Suprapubic skin (tissue), 4 donors: ENCODE measurements at regions not wholly inside any gene's neighbourhood (a gene's known extent, or its start where the extent isn't known, plus 50 kb on each side); places are given as distances from the start of the nearest gene placed in this dataset.
"Not testable (repeated sequence)": the region's sequence is repeated elsewhere in the genome, so short reads cannot be mapped to it uniquely, and the experiment has no call there.

Source experiments
- DNase-seq, 2 donors: peaks; one replicate each; pipeline ENCODE4 v3.0.0-alpha.2; 2019; ENCODE audit warnings: low spot score in 2 of 2
- H3K27ac ChIP-seq: fragments of 200-600 bp; sonication (generic); one replicate; pipeline ENCODE4 v1.5.1; 2019
- H3K27me3 ChIP-seq: fragments of 200-600 bp; sonication (generic); one replicate; pipeline ENCODE4 v1.5.1; 2019
- H3K36me3 ChIP-seq: fragments of 200-600 bp; sonication (generic); one replicate; pipeline ENCODE4 v1.5.1; 2019
- H3K4me1 ChIP-seq: fragments of 200-600 bp; sonication (generic); one replicate; pipeline ENCODE4 v1.5.1; 2019
- H3K4me3 ChIP-seq: fragments of 200-600 bp; sonication (generic); one replicate; pipeline ENCODE4 v1.5.1; 2019; ENCODE audit warnings: mild to moderate bottlenecking
- H3K9me3 ChIP-seq: fragments of 200-600 bp; sonication (generic); one replicate; pipeline ENCODE4 v1.5.1; 2019
- EP300 ChIP-seq: sonication (generic); formaldehyde crosslinking; IDR thresholded peaks from one replicate; pipeline ENCODE4 v1.6.1; 2017; ENCODE audit warnings: antibody characterized with exemption
- POLR2A ChIP-seq, 2 donors: fragments of 450-650 bp; IDR thresholded peaks; one replicate each; pipeline ENCODE4 v1.6.1; 2017; ENCODE audit warnings: antibody characterized with exemption in 2 of 2, mild to moderate bottlenecking in 2 of 2, moderate library complexity in 2 of 2
- POLR2AphosphoS5 ChIP-seq, 3 donors: sonication (generic); formaldehyde crosslinking; IDR thresholded peaks; one replicate each; pipeline ENCODE4 v1.6.1; 2017; ENCODE audit warnings: antibody characterized with exemption in 3 of 3
- WGBS: methylation state at CpG from one replicate; pipeline ENCODE4 v1.1.5; 2018; 5-methylcytosine and 5-hydroxymethylcytosine counted together
- TF ChIP-seq, protein P1 (sequence below), 2 donors: fragments of 200-600 bp in 1 of 2; fragments of 450-650 bp in 1 of 2; sonication (generic) in 1 of 2; IDR thresholded peaks; one replicate each; pipeline ENCODE4 v1.5.1; 2016 to 2019; ENCODE audit warnings: antibody characterized with exemption in 2 of 2, mild to moderate bottlenecking in 1 of 2, moderate library complexity in 1 of 2

DNA sequence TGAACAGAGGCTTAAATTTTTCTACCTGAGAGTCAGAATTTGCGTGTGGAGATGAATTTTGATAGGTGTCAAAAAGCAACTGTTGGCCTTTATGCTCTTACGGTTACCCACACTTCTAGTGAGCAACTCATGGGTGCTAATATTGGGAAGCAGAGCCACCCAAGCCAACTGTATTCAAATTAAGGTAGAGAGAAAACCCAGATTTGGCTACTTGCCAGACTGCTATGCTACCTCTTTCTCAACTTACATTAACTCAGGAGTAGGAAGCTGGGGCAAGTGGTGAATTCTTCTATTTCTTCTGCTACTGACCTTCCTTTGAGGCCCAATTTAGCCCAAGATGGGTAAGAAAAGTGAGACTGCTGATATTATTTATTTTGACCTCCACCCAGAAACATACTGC, 83.9 kb downstream of the OLFM4 start:
- no peak for DNase-seq
- H3K27ac ChIP-seq = no peak overlapping the region
- WGBS = 69% methylated on average over 2 of the region's 2 CpGs

DNA sequence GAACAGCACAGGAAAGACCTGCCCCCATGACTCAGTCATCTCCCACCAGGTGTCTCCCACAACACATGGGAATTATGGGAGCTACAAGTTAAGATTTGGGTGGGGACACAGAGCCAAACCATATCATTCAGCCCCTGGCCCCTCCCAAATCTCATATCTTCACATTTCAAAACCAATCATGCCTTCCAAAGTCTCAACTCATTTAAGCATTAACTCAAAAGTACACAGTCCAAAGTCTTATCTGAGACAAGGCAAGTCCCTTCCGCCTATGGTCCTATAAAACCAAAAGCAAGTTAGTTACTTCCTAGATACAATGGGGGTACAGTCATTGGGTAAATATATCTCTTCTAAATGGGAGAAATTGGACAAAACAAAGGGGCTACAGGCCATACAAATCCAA, 88.4 kb downstream of the OLFM4 start:
- not testable (repeated sequence) for DNase-seq, H3K36me3 ChIP-seq, H3K4me3 ChIP-seq, H3K27me3 ChIP-seq, H3K4me1 ChIP-seq, H3K9me3 ChIP-seq, H3K27ac ChIP-seq
- 0% methylated on average over 1 of the region's 1 CpG for WGBS

More for the DNA sequence above, 83.9 kb downstream of the OLFM4 start:
- TF ChIP-seq EP300 (no peak), POLR2AphosphoS5 (IDR thresholded peaks at IDR 0.05) (no peak), POLR2A (IDR thresholded peaks at IDR 0.05) (no peak)
- TF ChIP-seq, protein P1, sequence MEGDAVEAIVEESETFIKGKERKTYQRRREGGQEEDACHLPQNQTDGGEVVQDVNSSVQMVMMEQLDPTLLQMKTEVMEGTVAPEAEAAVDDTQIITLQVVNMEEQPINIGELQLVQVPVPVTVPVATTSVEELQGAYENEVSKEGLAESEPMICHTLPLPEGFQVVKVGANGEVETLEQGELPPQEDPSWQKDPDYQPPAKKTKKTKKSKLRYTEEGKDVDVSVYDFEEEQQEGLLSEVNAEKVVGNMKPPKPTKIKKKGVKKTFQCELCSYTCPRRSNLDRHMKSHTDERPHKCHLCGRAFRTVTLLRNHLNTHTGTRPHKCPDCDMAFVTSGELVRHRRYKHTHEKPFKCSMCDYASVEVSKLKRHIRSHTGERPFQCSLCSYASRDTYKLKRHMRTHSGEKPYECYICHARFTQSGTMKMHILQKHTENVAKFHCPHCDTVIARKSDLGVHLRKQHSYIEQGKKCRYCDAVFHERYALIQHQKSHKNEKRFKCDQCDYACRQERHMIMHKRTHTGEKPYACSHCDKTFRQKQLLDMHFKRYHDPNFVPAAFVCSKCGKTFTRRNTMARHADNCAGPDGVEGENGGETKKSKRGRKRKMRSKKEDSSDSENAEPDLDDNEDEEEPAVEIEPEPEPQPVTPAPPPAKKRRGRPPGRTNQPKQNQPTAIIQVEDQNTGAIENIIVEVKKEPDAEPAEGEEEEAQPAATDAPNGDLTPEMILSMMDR (IDR thresholded peaks at IDR 0.05) = no peak
- H3K9me3 ChIP-seq = no peaks in the 10 kb centered on the region
- no peak overlapping the region for H3K4me3 ChIP-seq
- H3K27me3 ChIP-seq = peaks cover 4% of the 10 kb centered on the region
- H3K36me3 ChIP-seq = no peaks in the 10 kb centered on the region
- no peaks in the 10 kb centered on the region for H3K4me1 ChIP-seq

DNA sequence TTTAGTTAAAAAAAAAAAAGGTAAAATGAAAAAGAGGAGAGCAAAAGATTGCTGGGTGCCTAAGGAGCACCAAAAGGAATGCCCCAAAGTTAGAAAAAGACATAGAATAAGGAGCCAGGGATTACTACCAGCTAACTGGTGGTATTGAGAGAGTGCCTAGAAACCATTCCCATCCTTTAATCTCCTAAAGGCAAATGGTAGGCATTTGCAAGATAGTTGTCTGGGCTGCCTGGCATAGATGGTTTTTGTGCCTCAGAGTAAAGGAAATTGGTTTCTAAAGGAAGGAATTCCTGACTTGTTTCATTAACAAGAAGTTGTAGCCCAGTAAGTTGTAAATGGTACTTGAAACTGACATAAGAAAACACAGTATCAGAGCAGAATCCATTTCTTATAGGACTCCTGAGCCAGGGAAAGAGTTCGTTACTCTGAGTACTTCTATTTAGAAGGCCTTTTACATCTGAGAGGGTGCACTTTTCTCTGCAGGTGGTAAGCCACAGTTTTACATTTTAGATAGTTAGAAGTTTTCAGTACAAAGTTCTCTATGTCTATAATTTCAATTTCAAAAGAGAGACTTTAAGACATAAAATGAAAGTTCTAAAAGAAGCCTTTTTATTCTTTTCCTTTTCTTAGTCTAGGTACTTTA, 92.6 kb downstream of the OLFM4 start:
- Histone ChIP-seq H3K9me3 (peaks cover 2% of the 10 kb centered on the region), H3K4me1 (no peaks in the 10 kb centered on the region), H3K36me3 (no peaks in the 10 kb centered on the region), H3K27me3 (no peaks in the 10 kb centered on the region), H3K27ac (no peak overlapping the region), H3K4me3 (no peak overlapping the region)
- DNase-seq = no peak
- 88% methylated on average over 1 of the region's 1 CpG for WGBS
- TF ChIP-seq POLR2AphosphoS5 (IDR thresholded peaks at IDR 0.05) = no peak
- TF ChIP-seq POLR2A (IDR thresholded peaks at IDR 0.05) = no peak
- TF ChIP-seq EP300 = no peak
- TF ChIP-seq, protein P1 (IDR thresholded peaks at IDR 0.05) = no peak

DNA sequence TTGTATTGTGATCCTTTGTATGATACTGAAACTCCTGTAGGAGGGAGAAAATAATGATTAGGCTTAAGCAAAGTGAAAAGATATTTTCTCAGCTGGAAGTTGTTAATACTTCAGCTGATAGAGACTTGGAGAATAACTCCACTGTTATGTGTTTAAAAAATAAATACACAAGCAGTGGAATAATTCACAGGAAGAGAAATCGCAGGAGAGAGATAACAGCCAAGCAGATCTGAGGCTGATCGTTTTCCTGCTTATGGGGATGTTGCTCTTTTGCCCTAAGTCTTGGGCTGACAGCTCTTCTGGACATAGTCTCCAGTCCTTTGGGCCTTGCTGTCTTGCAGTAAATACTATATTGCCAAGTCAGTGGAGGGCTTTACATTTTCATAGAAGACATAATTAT, 93.3 kb downstream of the OLFM4 start:
- 54% methylated on average over 2 of the region's 2 CpGs for WGBS
- Histone ChIP-seq H3K4me3 (no peak overlapping the region), H3K9me3 (peaks cover 2% of the 10 kb centered on the region), H3K36me3 (no peaks in the 10 kb centered on the region), H3K27me3 (no peaks in the 10 kb centered on the region), H3K27ac (no peak overlapping the region), H3K4me1 (no peaks in the 10 kb centered on the region)
- no peak for TF ChIP-seq EP300
- TF ChIP-seq, protein P1 (IDR thresholded peaks at IDR 0.05) = no peak
- TF ChIP-seq POLR2A (IDR thresholded peaks at IDR 0.05) = no peak
- no peak for TF ChIP-seq POLR2AphosphoS5 (IDR thresholded peaks at IDR 0.05)
- DNase-seq = no peak

DNA sequence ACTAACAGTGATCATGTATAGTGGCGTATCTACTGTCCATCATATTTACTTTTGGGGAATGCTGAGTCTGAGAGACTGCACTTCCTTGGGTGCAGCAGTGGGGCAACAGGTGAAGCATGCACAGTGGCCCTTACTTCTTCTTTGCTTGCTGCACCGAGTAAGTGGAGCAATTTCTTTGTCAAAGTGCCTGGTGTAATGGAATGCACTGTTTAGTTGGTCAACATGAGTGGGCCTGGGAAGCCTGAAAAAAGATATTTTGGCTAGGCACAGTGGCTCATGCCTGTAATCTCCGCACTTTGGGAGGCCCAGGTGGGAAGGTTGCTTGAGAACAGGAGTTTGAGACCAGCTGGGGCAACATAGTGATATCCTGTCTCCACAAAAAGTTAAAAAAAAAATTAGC, 94.9 kb downstream of the OLFM4 start:
- WGBS = 89% methylated on average over 3 of the region's 3 CpGs
- H3K4me1 ChIP-seq = no peaks in the 10 kb centered on the region
- H3K36me3 ChIP-seq = no peaks in the 10 kb centered on the region
- no peak for DNase-seq
- H3K9me3 ChIP-seq = no peaks in the 10 kb centered on the region
- H3K4me3 ChIP-seq = no peak overlapping the region
- H3K27ac ChIP-seq = no peak overlapping the region
- no peaks in the 10 kb centered on the region for H3K27me3 ChIP-seq
- TF ChIP-seq POLR2A (IDR thresholded peaks at IDR 0.05) (no peak), POLR2AphosphoS5 (IDR thresholded peaks at IDR 0.05) (no peak), EP300 (no peak)
- TF ChIP-seq, protein P1 (IDR thresholded peaks at IDR 0.05) = no peak

DNA sequence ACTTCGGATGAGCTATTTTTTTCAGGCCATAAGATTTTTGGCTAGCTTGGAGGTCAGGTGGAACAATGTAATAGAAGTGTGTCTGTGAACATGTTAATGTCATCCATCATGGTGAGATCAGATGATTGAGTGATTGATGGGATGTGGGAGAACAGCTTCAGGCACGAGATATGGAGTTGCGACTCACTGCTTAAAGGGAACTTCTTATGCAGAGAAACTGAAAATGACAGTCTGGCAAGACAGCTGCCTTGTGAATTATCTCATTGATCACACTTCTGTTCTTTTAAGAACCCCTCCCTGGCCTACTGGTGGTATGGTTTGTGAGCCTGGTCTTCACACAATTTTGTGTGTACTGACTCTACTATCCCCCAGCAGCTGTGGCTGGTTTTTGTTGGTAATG, 96.0 kb downstream of the OLFM4 start:
- no peaks in the 10 kb centered on the region for H3K36me3 ChIP-seq
- 65% methylated on average over 3 of the region's 3 CpGs for WGBS

More for the DNA sequence above, 96.0 kb downstream of the OLFM4 start:
- Histone ChIP-seq H3K9me3 (no peaks in the 10 kb centered on the region), H3K27ac (no peak overlapping the region), H3K4me3 (no peak overlapping the region), H3K27me3 (no peaks in the 10 kb centered on the region), H3K4me1 (no peaks in the 10 kb centered on the region)
- no peak for DNase-seq
- TF ChIP-seq, protein P1 (IDR thresholded peaks at IDR 0.05) = no peak
- TF ChIP-seq EP300 (no peak), POLR2A (IDR thresholded peaks at IDR 0.05) (no peak), POLR2AphosphoS5 (IDR thresholded peaks at IDR 0.05) (no peak)
